ENCODE measurements at regions not wholly inside any gene's neighbourhood (a gene's known extent, or its start where the extent isn't known, plus 50 kb on each side); places are given as distances from the start of the nearest gene placed in this dataset.
"Not testable (repeated sequence)": the region's sequence is repeated elsewhere in the genome, so short reads cannot be mapped to it uniquely, and the experiment has no call there.

GRCh38 chr1:234775477-234776246, 165.7 kb upstream of the IRF2BP2 start:
- DNase-seq (ENCODE audit: low spot score), result no peak

DNA sequence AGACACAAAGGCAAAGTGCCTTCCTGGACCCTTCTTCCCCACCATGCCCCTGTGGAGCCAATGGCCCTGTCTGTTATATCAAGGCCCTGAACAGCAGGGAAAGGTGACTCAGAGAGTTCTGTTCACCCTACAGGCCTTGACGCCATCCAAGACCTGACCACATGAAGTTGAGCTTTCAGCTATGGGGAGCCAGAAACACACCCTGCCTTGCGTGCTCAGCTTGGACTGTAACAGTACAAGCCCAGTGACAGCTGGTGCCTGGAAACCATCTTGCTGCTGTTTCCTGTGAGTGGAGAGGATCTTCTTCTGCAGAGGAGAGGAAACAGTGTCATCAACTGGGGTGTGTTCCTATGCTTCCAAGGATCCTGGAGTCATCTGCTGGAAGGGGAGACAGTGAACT, 165.0 kb upstream of the IRF2BP2 start:
- no peak for DNase-seq (ENCODE audit: low spot score)

- no peak for DNase-seq (ENCODE audit: low spot score)
Measured at GRCh38 chr1:234773936-234774677, 164.1 kb upstream of the IRF2BP2 start.

- DNase-seq (ENCODE audit: low spot score), result peak; percentile 96
Measured at GRCh38 chr1:234772345-234773147, 162.6 kb upstream of the IRF2BP2 start.

DNA sequence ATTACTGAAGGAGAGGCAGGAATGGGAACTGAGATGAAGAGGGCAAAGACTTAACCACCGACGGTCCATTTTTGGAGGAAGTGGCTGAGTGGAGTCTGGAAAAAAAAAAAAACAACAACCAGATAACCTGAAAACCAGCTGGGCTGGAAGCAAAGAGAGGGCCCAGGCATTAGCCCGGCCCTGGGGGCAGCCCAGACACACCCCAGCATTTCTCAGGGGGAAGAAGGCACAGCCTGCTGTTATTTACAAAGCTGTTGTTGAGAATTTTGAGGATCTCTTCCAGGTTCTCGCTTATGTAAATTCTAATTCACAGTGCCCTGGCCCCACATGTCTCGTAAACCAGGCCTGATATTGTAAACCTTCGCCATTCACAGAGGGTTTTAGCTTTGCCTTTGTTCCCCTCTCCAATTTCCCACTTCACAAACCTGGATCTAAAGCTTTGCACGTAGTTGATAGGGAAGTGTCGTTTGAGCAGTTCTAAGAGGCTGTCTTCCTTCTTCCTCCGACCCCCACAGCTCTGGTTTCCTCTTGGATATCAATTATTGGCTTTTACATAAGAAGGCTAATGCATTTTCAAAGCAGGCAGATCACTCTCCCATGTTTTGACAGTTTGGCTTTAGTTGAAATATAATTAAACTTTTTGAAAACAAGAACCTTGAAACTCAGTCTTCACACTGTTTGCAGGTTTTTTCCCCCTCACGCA, 161.8 kb upstream of the IRF2BP2 start:
- DNase-seq (ENCODE audit: low spot score), result no peak

- no peak for DNase-seq (ENCODE audit: low spot score)
Measured at GRCh38 chr1:234770924-234771540, 161.1 kb upstream of the IRF2BP2 start.

DNA sequence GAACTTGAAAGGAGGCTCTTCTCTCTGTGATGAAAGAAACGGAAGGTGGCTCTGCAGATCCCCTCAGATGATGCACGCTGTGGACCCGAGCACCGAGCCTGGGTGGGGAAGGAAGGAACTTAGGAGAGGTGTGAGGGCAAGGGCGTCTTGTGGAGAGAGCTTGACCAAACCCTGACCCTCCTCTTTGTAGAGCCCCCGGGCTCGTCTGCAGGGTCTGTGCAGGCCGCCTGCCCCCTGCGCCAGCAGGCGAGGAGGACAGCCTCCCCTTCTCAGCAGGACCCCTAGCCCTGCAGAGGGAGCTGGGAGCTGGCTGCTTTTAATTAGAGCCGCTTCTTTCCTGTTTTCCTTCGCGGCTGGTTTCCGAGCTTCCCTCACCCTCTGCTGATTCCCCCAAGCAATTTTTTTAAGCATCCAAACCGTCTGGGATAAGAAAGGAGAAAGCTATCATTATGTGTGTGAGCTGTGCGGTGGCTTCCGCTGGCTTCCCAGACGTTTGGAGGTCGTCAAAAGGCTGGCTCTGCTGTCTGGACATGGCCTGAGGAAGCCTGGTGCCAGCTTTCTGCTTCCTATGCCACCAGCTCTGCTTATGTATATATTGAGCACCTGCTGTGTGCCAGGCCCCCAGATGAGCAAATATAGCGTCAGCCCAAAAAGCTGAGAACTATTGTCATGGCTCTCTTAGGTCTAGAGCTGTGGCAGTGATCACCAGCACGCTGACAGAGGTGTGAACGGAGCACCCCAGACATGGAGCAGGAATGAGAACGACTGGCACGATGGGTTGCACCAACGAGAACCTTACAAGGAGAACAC, 160.2 kb upstream of the IRF2BP2 start:
- DNase-seq (ENCODE audit: low spot score), result peak; percentile 11

DNA sequence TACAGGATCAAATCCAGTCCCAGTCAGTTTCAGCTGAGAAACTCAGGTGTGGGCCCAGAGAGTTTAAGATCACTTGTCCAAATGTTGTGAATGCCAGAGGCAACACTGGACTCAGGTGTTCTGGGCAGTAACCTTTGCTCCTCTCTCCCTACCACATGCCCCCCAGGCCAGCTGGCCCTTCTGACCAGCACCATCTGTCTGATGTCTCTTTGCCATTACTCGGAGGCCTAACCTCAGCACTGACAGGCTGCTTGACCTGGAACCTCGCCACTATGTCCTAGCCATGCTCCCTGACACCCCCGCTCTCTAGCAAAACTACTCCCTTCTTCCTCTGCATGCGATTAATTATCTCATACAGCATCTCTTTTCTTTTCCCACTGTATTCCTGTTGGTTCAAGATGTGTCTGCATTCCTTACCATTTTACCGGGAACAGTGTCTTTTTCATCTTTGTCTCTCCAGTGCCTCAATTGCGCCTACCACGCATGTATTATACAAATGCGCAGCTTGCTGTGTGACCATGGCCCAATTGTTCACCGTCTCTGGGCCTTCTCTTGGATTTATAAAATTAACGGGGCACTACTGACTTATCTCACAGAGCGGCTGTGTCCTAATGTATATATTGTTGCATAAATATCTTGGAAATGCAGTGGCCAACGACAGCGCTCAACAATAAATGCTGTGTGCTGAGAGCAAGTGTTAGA, 159.5 kb upstream of the IRF2BP2 start:
- no peak for DNase-seq (ENCODE audit: low spot score)

GRCh38 chr1:234768569-234769283, 158.7 kb upstream of the IRF2BP2 start:
- no peak for DNase-seq (ENCODE audit: low spot score)

- no peak for DNase-seq (ENCODE audit: low spot score)
Measured at GRCh38 chr1:234768171-234768568, 158.2 kb upstream of the IRF2BP2 start.

- no peak for DNase-seq (ENCODE audit: low spot score)
Measured at GRCh38 chr1:234765672-234766071, 155.7 kb upstream of the IRF2BP2 start.

DNA sequence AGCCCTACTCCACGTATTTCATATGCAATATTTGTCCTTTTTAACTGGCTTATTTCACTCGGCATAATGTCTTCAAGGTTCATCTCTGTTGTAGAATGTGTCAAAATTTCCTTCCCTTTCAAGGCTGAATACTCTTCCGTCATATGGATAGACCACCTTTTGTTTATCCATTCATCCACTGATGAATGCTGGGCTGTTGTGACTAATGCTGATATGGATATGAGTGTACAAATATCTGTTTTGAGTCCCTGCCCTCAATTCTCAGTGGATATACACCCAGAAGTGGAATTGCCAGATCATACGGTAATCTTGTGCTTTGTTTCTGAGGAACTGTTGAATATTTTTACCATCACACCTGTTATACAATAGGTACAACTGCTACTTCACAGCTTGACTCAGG, 155.2 kb upstream of the IRF2BP2 start:
- no peak for DNase-seq (ENCODE audit: low spot score)

DNA sequence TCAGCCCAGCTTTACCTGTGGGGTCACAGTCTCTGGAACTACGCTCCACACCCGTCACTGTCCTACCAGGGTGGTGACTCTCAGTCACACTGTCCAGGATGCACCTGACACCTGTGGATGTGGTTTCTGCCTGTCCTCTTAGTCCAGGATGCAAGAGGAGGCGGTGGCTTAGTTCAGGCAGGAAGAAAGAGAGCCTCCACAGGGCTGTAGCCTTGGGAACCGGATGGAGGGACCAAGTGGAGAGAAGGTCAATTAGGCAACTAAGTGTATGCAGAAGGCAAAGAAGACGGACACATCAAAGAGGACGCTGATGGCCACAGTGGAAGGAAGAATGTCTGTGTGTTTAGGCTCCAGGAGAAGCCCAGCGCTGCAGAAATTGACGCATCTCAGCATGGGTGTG, 153.9 kb upstream of the IRF2BP2 start:
- DNase-seq (ENCODE audit: low spot score), result no peak

DNA sequence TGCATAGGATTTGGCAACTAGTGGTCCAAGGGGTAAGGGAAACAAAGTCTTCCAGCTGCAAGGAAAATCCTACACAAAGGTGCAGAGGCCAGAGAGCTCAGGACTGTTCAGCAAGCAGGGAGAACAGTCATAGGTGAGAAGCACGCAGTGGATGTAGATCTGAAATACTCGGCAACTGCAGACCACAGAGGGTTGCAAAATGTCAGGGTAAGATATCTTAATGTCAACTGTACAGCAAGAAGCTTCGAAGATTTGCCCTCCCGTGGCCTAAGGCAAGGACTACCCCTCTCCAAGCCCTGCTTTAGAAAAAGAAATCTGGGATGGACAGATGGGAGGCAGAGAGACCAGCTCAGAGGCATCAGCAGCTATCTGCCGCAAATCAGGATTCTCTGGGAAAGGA, 153.4 kb upstream of the IRF2BP2 start:
- no peak for DNase-seq (ENCODE audit: low spot score)

- not testable (repeated sequence) for DNase-seq (ENCODE audit: low spot score)
Measured at GRCh38 chr1:234762127-234762526, 152.1 kb upstream of the IRF2BP2 start.

DNA sequence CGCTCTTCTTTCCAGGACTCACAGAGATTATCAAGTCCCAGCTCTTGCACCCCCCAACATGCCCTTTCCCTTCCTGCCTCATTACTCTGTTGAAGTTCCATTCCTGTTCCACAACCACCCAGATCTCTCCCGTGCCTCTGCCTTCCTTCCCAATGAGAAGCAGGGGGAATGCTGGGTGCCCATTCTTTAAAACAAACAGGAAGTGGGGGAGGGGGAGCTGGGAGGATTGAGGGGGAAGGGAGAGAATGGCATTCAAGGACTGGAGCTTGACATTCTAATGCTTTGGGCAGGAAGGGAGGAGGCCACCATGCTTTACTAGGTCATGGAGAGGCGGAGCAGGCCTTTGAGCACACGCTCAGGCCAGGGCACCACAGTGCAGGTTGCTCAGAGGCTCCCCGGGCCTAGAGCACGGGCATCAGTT, 150.3 kb upstream of the IRF2BP2 start:
- DNase-seq (ENCODE audit: low spot score), result no peak

DNA sequence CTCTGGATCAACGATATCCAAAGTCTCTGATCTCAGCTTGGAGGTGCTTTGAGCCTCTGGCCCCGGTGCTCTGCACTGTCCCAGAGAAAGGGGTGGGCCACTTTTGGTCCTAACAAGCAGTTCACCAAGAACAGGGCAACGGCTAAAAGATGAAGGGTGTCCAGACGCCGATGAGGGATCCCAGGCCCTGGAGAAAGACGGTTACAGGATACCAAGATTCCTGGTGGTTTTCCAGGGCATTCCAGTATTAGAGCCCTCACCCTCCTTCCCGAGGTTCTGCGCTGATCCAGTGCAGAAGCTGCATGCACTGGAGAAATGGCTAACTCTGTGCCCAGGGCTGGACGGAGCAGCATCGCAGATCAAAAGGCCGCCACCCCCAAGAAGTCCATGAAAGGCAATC, 149.9 kb upstream of the IRF2BP2 start:
- DNase-seq (ENCODE audit: low spot score), result no peak

- DNase-seq (ENCODE audit: low spot score), result no peak
Measured at GRCh38 chr1:234758851-234759250, 148.9 kb upstream of the IRF2BP2 start.

GRCh38 chr1:234756857-234757256, 146.9 kb upstream of the IRF2BP2 start:
- DNase-seq (ENCODE audit: low spot score), result no peak

Data from AG08395 (cell line).